ENCODE measurements at regions not wholly inside any gene's neighbourhood (a gene's known extent, or its start where the extent isn't known, plus 50 kb on each side); places are given as distances from the start of the nearest gene placed in this dataset.

DNA sequence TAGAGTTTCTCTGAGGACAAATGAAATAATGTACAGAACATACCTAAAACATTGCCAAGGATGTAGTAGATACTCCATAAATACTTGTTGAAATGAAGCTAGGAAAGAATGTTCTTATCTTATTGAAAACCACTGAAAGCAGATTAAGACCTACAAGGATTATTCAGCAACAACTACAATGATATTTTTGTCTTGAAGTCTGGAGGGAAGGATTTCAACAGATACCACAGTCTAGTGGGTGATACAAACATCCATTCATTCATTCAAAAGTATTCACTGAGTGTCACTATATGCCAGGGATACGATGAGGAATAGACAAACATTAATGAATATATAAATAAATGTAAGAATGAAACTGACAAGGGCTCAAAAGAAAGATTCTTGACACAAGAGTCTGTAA, 74.7 kb upstream of the THBS1 start:
- WGBS (ENCODE audit: insufficient coverage) = no CpG with 5 or more reads among the region's 1 CpG
- peaks cover 0 to 3% (median 0%) of the 10 kb centered on the region in 7 donors for H3K9me3 Mint-ChIP-seq
- TF ChIP-seq, protein P1, sequence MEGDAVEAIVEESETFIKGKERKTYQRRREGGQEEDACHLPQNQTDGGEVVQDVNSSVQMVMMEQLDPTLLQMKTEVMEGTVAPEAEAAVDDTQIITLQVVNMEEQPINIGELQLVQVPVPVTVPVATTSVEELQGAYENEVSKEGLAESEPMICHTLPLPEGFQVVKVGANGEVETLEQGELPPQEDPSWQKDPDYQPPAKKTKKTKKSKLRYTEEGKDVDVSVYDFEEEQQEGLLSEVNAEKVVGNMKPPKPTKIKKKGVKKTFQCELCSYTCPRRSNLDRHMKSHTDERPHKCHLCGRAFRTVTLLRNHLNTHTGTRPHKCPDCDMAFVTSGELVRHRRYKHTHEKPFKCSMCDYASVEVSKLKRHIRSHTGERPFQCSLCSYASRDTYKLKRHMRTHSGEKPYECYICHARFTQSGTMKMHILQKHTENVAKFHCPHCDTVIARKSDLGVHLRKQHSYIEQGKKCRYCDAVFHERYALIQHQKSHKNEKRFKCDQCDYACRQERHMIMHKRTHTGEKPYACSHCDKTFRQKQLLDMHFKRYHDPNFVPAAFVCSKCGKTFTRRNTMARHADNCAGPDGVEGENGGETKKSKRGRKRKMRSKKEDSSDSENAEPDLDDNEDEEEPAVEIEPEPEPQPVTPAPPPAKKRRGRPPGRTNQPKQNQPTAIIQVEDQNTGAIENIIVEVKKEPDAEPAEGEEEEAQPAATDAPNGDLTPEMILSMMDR (IDR thresholded peaks at IDR 0.05) = no peak
- no peak overlapping the region for H3K27ac Mint-ChIP-seq
- H3K4me1 ChIP-seq (ENCODE audit: control insufficient read depth in 1 of 2, insufficient read depth in 2 of 2, low read length in 2 of 2) = no peaks in the 10 kb centered on the region
- H3K36me3 Mint-ChIP-seq = no peaks in the 10 kb centered on the region
- peaks cover 0 to 4% (median 1%) of the 10 kb centered on the region in 3 donors for H3K27me3 Mint-ChIP-seq (ENCODE audit: low read depth in 3 of 3)
- no peaks in the 10 kb centered on the region for H3K27me3 ChIP-seq (ENCODE audit: control insufficient read depth in 2 of 2, insufficient read depth in 2 of 2, low read length in 2 of 2)
- H3K4me1 Mint-ChIP-seq = peaks cover 4% of the 10 kb centered on the region
- H3K36me3 ChIP-seq (replicated peaks in 1 of 2; ENCODE audit: control insufficient read depth in 1 of 2, insufficient read depth in 2 of 2, low read length in 2 of 2) = no peaks in the 10 kb centered on the region
- H3K9ac ChIP-seq (ENCODE audit: insufficient read depth, low read length, poor library complexity, severe bottlenecking) = no peak overlapping the region
- no peak overlapping the region for H3K4me3 ChIP-seq (replicated peaks in 1 of 3; ENCODE audit: low read depth in 2 of 3, low read length in 3 of 3)
- H3K79me2 ChIP-seq (ENCODE audit: insufficient read depth, low read length) = no peaks in the 10 kb centered on the region
- H3K4me2 ChIP-seq (replicated peaks; ENCODE audit: extremely low read depth, low read length, poor library complexity, severe bottlenecking) = no peak overlapping the region
- H3K4me3 Mint-ChIP-seq = no peak overlapping the region
- no peaks in the 10 kb centered on the region for H4K20me1 ChIP-seq (ENCODE audit: insufficient read depth, low read length)
- DNase-seq = no peak
- no peak overlapping the region for H3K27ac ChIP-seq (ENCODE audit: low read depth in 1 of 2, low read length in 2 of 2)
- H3K9me3 ChIP-seq (replicated peaks in 1 of 2; ENCODE audit: control insufficient read depth in 1 of 2, insufficient read depth in 1 of 2, low read length in 2 of 2) = no peaks in the 10 kb centered on the region
- intact Hi-C loops (cut with micrococcal nuclease) = no loop called here
- H2AFZ ChIP-seq (ENCODE audit: insufficient read depth, low read depth, low read length, poor library complexity, severe bottlenecking) = no peak overlapping the region

DNA sequence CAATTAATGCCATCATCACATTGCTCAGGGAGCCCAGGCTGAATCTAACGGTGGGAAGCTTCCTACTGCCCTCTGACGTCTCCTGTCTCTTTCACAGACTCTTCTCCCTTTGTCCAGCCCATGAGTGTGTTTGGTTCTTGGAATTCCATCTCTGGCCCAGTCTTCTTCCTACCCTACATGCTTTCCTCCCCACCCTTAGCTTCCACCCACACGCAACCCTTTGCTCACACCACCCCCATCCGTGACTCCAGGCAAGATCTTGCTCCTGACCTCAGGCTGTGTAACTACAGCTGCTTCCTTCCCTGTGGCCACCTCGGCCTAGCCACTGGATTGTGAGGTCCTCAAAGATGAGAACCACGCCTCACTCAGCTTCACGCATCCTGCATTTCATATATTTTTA, 72.3 kb upstream of the THBS1 start:
- H4K20me1 ChIP-seq (ENCODE audit: insufficient read depth, low read length) = no peaks in the 10 kb centered on the region

More for the DNA sequence above, 72.3 kb upstream of the THBS1 start:
- peak overlapping the region; percentile 26 for H2AFZ ChIP-seq (ENCODE audit: insufficient read depth, low read depth, low read length, poor library complexity, severe bottlenecking)
- H3K4me2 ChIP-seq (replicated peaks; ENCODE audit: extremely low read depth, low read length, poor library complexity, severe bottlenecking) = no peak overlapping the region
- Mint-ChIP-seq H3K4me3 (no peak overlapping the region), H3K4me1 (peaks cover 10% of the 10 kb centered on the region), H3K9me3 (peaks cover 0 to 3% (median under 1%) of the 10 kb centered on the region in 7 donors), H3K27me3 (ENCODE audit: low read depth in 3 of 3) (peaks cover 0 to 4% (median 3%) of the 10 kb centered on the region in 3 donors), H3K27ac (peak overlapping the region in 1 of 7 donors; percentile 9), H3K36me3 (no peaks in the 10 kb centered on the region)
- H3K27ac ChIP-seq (ENCODE audit: low read depth in 1 of 2, low read length in 2 of 2) = no peak overlapping the region
- intact Hi-C loops (cut with micrococcal nuclease) = no loop called here
- H3K27me3 ChIP-seq (ENCODE audit: control insufficient read depth in 2 of 2, insufficient read depth in 2 of 2, low read length in 2 of 2) = no peaks in the 10 kb centered on the region
- no peak overlapping the region for H3K9ac ChIP-seq (ENCODE audit: insufficient read depth, low read length, poor library complexity, severe bottlenecking)
- H3K9me3 ChIP-seq (replicated peaks in 1 of 2; ENCODE audit: control insufficient read depth in 1 of 2, insufficient read depth in 1 of 2, low read length in 2 of 2) = no peaks in the 10 kb centered on the region
- WGBS (ENCODE audit: insufficient coverage) = 56% methylated on average over 2 of the region's 7 CpGs
- no peak for DNase-seq
- no peaks in the 10 kb centered on the region for H3K79me2 ChIP-seq (ENCODE audit: insufficient read depth, low read length)
- TF ChIP-seq, protein P1 (IDR thresholded peaks at IDR 0.05) = no peak
- H3K36me3 ChIP-seq (replicated peaks in 1 of 2; ENCODE audit: control insufficient read depth in 1 of 2, insufficient read depth in 2 of 2, low read length in 2 of 2) = no peaks in the 10 kb centered on the region
- no peak overlapping the region for H3K4me3 ChIP-seq (replicated peaks in 1 of 3; ENCODE audit: low read depth in 2 of 3, low read length in 3 of 3)
- peaks cover 0 to 5% of the 10 kb centered on the region in 2 donors for H3K4me1 ChIP-seq (ENCODE audit: control insufficient read depth in 1 of 2, insufficient read depth in 2 of 2, low read length in 2 of 2)
